GM18517 (cell line): ENCODE measurements at regions not wholly inside any gene's neighbourhood (a gene's known extent, or its start where the extent isn't known, plus 50 kb on each side); places are given as distances from the start of the nearest gene placed in this dataset.
"Not testable (repeated sequence)": the region's sequence is repeated elsewhere in the genome, so short reads cannot be mapped to it uniquely, and the experiment has no call there.

Source experiments
- ATAC-seq: cut with Tn5 transposase; IDR thresholded peaks from one replicate; pipeline ENCODE4 v1.9.1; 2021; ENCODE audit warnings: mild to moderate bottlenecking, moderate library complexity; ENCODE audit not compliant: unreplicated experiment

DNA sequence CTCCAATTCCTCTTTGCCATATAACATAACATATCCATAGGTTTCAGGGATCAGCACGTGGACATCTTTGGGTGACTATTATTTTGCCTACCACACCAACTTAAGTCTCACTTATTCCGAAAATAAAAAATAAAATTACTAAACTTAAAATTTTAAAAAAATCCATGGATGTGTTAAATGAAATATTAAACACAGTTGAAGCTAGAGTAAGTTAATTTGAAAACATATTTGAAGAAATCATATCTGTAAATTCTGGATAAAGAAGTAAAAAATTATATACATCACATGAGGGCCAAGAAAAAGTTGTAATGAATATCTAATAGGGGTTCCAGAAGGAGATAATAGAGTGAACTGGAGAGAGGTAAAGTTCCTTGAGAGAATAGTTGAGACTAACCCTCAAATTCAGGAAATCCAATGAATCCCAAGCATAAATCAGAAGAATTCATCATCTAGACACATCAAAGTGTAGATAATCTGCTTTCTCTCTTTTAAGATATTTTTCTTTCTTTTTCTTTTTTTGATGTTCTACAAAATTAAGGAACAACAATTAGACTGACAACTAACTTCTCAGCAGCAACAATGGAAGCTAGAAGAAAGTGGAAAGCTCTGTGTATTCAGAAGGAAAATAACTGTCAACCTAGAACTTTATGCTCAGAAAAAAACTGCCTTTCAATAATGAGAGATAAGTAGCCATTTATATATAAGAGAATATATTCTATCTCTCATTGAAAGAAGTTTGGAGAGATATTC is 147.4 kb downstream of the ABHD5 start:
- ATAC-seq = no peak

DNA sequence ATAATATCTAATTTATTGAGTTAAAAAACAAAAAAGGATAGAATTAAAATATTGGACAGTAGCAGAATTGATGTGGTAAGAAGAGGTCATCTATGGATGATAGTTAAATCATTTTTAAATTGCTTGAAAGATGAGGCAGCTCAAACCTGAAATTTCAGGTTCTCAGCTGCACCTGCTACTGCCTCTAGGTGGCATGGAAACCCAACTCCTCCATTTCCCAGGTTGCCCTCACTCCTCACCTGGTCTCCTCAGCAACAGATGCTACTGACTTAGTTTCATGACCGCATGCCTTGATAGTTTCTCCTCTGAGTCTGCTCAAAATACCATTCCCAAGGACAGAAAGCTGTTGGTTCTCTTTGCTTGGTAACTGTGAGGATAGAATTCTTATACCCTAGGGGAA is 148.1 kb downstream of the ABHD5 start:
- ATAC-seq = no peak

DNA sequence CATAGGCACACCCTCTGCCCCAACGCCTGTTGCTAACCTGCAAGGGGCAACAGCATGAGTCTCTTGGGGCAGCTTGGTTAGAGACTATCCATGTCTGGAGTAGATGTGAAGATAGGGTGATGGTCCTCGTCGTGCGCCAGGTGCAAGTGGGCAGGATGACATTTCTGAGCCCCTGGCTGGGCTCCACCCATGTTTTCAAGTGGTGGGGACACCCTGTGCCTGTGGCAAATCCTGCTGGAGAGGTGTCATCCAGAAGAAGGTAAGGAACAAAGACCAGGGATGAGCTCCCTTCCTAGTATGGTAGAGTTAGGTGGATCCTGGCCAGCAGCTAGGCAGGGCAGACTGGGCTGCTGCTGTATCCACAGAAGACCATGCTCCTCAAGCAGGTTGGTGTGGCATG is 152.6 kb downstream of the ABHD5 start:
- no peak for ATAC-seq

DNA sequence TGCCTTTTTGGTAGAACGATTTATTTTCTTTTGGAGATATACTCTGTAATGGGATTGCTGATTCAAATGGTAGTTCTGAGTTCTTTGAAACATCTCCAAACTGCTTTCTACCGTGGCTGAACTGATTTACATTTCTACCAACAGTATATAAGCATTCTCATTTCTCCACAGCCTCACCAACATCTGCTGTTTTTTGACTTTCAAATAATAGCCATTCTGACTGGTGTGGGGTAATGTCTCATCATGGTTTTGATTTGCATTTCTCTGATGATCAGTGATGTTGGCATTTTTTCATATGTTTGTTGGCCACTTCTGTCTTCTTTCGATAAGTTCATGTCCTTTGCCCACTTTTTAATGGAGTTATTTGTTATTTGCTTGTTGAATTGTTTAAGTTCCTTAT is 154.0 kb downstream of the ABHD5 start:
- no peak for ATAC-seq

DNA sequence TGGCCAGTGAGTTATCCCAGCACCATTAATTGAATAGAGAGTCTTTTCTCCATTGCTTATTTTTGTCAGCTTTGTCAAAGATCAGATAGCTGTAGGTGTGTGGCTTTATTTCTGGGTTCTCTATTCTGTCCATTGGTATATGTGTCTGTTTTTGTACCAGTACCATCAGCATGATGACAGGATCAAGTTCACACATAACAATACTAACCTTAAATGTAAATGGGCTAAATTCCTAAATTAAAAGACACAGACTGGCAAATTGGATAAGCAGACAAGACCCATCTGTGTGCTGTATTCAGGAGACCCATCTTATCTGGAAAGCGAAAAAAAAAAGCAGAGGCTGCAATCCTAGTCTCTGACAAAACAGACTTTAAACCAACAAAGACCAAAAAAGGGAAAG is 154.8 kb downstream of the ABHD5 start:
- ATAC-seq = not testable (repeated sequence)

DNA sequence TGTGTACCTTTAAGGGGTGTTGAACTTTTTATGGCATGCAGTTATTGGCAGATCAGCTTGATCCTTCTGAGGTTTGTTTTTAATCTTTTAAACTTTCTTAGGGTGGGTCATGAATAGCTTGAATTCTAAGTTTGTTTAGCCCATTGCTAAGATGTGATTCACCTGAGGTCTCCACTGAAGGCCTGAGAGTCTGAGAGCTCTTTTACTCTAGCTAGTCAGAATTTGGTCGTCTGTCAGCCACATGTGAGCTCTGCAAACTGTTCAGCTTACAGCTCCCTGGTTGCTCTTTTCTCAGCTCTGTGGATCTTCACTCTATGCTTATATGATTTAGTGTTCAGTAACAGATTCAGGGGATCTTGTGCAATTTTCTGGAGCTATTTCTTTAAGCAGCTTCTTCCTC is 161.3 kb downstream of the ABHD5 start:
- ATAC-seq = no peak

DNA sequence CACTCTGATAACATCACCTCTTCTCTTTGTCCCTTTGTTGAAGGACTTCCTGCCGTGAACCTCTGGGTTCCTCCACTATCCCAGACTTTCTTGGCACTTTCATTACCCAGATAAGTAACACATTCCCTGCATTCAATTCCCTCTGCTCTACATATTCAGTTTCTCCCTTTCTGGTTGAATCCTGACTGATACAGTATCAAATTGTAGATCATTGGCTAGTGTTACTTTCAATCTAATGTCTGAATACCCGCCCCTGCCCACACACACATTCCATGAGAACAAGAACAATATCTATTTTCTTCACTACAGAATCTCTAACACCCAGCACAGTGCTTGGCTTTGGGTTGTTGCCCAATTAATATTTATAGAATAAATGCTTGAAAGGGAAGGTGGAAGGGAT is 163.5 kb downstream of the ABHD5 start:
- no peak for ATAC-seq

- ATAC-seq = no peak
These were observed 164.2 kb downstream of the ABHD5 start for GRCh38 chr3:43854916-43855315.

DNA sequence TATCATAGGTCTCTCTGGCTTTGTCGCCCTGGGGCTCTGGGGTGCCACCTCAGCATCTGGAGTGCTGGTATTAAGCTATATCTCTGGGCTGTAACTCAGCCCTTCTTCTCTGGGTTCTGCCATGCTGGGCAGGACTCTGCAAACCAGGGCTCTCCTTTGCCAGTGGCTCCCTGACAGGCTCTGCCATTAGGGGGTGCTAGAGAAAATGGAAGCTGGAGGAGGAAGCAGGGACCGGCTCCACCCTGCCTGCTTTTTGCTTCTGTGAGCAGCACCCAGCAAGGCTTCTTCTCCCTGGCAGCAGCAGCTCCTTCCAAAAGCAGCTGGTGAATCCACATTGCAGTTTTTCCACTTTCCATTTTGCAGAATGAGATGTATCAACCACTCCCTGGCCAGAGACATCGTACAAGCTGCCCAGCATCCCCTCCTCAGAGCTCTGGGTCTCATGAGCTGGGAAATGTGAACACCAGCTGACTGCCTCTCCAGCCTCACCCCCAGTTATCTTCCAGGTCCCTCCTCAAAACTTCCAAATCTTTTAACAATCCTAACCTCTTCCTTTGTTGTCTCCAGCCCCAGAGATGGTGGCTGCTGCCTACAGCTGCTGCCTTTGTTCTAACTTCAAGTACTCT is 165.0 kb downstream of the ABHD5 start:
- no peak for ATAC-seq

GRCh38 chr3:43856351-43856750 is 165.6 kb downstream of the ABHD5 start:
- ATAC-seq = no peak

- no peak for ATAC-seq
These were observed 166.0 kb downstream of the ABHD5 start for GRCh38 chr3:43856761-43857160.

- ATAC-seq = no peak
These were observed 166.9 kb downstream of the ABHD5 start for GRCh38 chr3:43857361-43858293.

GRCh38 chr3:43858294-43858701 is 167.6 kb downstream of the ABHD5 start:
- no peak for ATAC-seq

DNA sequence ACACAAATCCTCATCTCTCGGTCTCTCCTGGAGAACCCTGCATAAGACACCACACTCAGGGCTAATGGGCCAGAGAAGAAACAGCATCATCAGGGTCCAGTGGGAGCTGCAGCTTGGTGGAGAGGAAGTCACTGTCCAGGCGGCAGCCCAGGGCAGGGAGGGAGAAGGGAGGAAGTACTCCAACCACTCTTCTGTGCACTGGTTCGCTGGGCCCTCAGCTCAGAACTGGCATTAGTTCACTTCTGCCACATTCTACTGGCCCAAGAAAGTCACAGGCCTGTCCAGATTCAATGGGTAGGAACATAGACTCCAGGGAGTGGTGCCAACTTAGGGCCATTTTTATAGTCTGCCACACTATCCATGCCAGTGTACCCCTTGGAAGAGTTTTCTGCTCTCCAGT is 169.0 kb downstream of the ABHD5 start:
- no peak for ATAC-seq

DNA sequence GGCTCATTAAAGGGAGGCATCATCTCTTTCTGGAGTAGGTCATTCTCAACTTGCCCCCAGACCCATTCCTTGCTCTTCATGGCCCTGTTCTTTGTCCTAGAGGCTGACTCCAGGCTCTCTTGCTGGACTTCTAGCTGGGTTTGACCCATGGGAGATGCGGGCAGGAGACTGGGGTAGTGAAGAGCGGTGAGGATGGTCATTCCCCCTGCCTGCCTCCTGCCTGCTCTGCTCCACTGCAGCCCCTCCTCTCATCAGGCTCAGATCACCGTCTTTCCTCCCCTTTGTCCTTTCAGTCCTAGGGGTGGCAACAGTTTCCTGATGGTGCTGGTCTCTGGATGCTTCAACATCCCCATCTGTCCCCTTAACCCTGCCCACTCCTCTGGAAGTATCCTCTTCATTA is 170.9 kb downstream of the ABHD5 start:
- no peak for ATAC-seq

DNA sequence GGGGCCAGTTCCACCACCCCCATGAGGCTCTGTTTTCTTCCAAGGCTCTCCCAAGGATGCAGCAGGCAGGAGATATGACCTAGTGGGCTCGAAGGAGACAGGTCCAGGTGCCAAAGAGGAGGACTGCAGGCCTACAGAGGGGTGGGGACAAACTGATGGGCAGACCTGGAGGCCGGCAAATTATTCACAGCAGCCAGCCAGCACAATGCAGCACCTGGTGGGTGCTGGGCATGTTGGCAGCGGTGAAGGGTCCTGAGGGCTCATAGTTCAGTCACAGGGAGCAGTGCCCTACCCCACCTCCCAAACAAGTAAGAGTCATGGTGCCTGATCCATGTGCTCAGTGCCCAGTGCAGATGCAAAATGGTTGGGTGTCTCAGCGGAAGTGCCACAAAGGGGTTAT is 171.7 kb downstream of the ABHD5 start:
- no peak for ATAC-seq

DNA sequence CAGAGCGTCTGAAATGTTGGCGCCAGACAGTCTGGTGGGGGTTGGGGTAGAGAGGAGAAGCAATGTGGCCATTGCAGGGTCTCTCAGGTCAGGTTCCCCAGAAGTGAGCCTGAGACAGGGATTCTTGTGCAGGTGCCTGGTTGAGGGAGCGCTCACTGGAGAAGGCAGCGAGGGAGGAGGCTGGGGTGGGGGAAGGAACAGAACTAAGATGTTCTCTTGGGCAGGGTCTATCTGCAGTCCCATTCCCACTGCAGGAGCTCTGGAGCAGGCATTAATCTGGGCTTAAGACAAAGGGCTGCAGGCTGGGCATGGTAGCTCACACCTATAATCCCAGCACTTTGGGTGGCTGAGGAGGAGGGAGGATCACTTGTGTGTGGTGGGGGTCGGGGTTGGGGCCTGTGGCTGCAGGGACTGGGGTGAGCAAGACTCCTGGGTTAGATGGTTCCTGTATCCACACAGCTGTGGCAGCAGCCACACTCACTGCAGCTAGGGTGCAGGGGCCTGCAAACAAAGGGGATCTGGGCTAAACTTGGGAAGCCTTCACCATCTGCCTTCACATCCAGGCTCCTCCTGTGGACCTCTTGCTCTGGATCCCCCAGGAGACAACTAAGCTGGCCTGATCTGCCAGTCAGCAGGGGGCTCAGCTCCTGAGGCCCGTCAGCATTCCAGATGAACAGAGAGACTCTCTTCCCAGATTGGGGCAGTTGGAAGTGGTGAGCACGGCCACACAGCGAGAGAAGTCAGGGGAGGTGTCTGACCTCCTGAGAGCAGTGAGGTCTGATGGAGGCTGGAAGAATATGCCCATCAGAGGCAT is 172.5 kb downstream of the ABHD5 start:
- ATAC-seq = no peak

- ATAC-seq = no peak
These were observed 173.5 kb downstream of the ABHD5 start for GRCh38 chr3:43863966-43864933.

DNA sequence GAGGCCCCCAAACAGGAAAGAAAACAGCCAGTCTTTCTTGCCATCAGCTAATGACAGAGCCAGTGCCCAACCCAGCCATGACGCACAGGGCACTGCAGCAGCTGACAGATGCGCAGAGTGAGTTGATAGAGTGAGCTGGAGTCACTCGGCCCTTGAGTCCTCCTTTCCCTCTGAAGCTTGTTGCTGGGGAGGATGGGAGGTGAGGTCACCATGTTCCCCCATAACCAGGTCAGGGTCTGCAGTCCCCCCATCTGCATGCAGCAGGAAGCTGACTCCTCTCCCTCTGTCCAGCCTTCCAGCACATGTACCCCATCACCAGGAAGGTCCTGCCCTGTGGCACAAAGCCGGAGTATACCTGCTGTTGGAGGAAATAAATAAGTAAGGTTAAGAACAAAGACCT is 174.6 kb downstream of the ABHD5 start:
- no peak for ATAC-seq
